Fibroblast of lung (primary cell): ENCODE measurements at regions not wholly inside any gene's neighbourhood (a gene's known extent, or its start where the extent isn't known, plus 50 kb on each side); places are given as distances from the start of the nearest gene placed in this dataset.

Experiments
- DNase-seq, 2 donors: peaks; one replicate each; pipeline versions ENCODE4 v3.0.0 to v3.0.0-alpha.2; 2010; ENCODE audit warnings: low read depth in 2 of 2
- H2AFZ ChIP-seq: 2 replicates; pipeline ENCODE4 v1.5.1; 2012; ENCODE audit warnings: low read length, control low read depth, inconsistent platforms
- H3K27ac ChIP-seq: 2 replicates; pipeline ENCODE4 v1.5.1; 2011; ENCODE audit warnings: low read length, control low read depth; ENCODE audit not compliant: insufficient read depth
- H3K27me3 ChIP-seq: 2 replicates; pipeline ENCODE4 v1.5.1; 2011; ENCODE audit warnings: mild to moderate bottlenecking, low read length; ENCODE audit not compliant: control insufficient read depth, insufficient read depth
- H3K36me3 ChIP-seq: 2 replicates; pipeline ENCODE4 v1.5.1; 2011; ENCODE audit warnings: low read length; ENCODE audit not compliant: control insufficient read depth, insufficient read depth
- H3K4me1 ChIP-seq: 2 replicates; pipeline ENCODE4 v1.5.1; 2011; ENCODE audit warnings: low read length; ENCODE audit not compliant: control insufficient read depth, insufficient read depth; ENCODE audit errors: extremely low read depth
- H3K4me2 ChIP-seq: 2 replicates; pipeline ENCODE4 v1.5.1; 2011; ENCODE audit warnings: low read length, control low read depth; ENCODE audit not compliant: insufficient read depth; ENCODE audit errors: extremely low read depth
- H3K4me3 ChIP-seq, 4 experiments: fragments of 200-600 bp in 1 of 4; sonication (generic) in 1 of 4; replicated peaks in 1 of 4; 2 replicates each; pipeline ENCODE4 v1.5.1; 2011 to 2016; ENCODE audit warnings: low read length in 4 of 4, low read depth in 3 of 4, mild to moderate bottlenecking in 3 of 4, control low read depth in 2 of 4, inconsistent platforms in 1 of 4, mixed read lengths in 1 of 4; ENCODE audit not compliant: insufficient read depth in 1 of 4; ENCODE audit errors: control extremely low read depth in 1 of 4
- H3K79me2 ChIP-seq: 2 replicates; pipeline ENCODE4 v1.5.1; 2012; ENCODE audit warnings: mild to moderate bottlenecking, low read length, inconsistent platforms; ENCODE audit not compliant: control insufficient read depth, insufficient read depth
- H3K9ac ChIP-seq: 2 replicates; pipeline ENCODE4 v1.5.1; 2011; ENCODE audit warnings: mild to moderate bottlenecking, low read length, control low read depth; ENCODE audit not compliant: insufficient read depth
- H3K9me3 ChIP-seq: 2 replicates; pipeline ENCODE4 v1.5.1; 2012; ENCODE audit warnings: low read depth, low read length; ENCODE audit not compliant: control insufficient read depth, insufficient read depth
- H4K20me1 ChIP-seq: 2 replicates; pipeline ENCODE4 v1.5.1; 2011; ENCODE audit warnings: low read length; ENCODE audit not compliant: control insufficient read depth, insufficient read depth; ENCODE audit errors: extremely low read depth
- EZH2 ChIP-seq: IDR thresholded peaks from 2 replicates; pipeline ENCODE4 v1.5.1; 2012; ENCODE audit warnings: low read length, control low read depth, mild to moderate bottlenecking; ENCODE audit errors: missing control alignments
- TF ChIP-seq, protein P1 (sequence below), 2 donors: IDR thresholded peaks in 1 of 2; conservative IDR thresholded peaks in 1 of 2; 1 replicate in 1 of 2; 2 replicates in 1 of 2; pipeline ENCODE4 v1.5.1; 2011 to 2012; ENCODE audit warnings: low read length in 2 of 2, control low read depth in 1 of 2, inconsistent platforms in 1 of 2, low read depth in 1 of 2, mild to moderate bottlenecking in 1 of 2

DNA sequence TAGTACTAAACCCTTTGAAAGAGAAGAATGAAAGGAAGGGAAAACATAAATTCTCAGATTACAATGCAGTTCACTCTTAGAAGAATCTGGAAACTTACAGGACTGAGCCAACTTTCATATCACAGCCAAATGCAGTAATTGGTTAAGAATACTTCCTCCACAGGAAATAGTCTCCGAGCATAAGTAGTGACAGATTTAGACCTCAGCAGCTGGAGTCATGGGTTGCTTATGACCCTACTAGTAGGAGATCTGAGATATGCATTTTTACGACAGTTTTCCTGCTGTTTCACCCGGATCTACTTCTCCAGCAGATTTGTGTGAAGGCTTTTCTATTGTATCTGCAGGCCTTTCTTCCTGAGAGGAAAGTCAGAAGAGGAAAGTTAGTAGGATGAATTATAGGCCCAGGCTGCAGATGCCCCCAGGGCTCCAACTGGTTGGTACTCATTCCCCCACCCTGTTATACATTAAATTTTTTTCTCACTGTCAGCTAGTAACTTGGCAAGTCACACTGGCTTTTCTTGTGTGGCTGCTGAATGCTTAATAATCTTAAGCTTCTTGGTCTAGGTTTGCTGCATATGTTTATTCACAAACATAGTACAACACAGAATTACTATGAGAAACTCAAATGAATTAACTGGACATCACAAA lies 1241.5 kb upstream of the MIR17HG start:
- no peaks in the 10 kb centered on the region for H3K36me3 ChIP-seq
- H4K20me1 ChIP-seq: no peaks in the 10 kb centered on the region
- H3K27me3 ChIP-seq: no peaks in the 10 kb centered on the region
- H3K27ac ChIP-seq: no peak overlapping the region
- H3K9me3 ChIP-seq: no peaks in the 10 kb centered on the region
- H3K9ac ChIP-seq: no peak overlapping the region
- no peaks in the 10 kb centered on the region for H3K79me2 ChIP-seq
- H3K4me3 ChIP-seq: no peak overlapping the region
- no peak overlapping the region for H3K4me2 ChIP-seq
- no peak for TF ChIP-seq EZH2
- TF ChIP-seq, protein P1, sequence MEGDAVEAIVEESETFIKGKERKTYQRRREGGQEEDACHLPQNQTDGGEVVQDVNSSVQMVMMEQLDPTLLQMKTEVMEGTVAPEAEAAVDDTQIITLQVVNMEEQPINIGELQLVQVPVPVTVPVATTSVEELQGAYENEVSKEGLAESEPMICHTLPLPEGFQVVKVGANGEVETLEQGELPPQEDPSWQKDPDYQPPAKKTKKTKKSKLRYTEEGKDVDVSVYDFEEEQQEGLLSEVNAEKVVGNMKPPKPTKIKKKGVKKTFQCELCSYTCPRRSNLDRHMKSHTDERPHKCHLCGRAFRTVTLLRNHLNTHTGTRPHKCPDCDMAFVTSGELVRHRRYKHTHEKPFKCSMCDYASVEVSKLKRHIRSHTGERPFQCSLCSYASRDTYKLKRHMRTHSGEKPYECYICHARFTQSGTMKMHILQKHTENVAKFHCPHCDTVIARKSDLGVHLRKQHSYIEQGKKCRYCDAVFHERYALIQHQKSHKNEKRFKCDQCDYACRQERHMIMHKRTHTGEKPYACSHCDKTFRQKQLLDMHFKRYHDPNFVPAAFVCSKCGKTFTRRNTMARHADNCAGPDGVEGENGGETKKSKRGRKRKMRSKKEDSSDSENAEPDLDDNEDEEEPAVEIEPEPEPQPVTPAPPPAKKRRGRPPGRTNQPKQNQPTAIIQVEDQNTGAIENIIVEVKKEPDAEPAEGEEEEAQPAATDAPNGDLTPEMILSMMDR (conservative IDR thresholded peaks at IDR 0.05 in 1 of 2, IDR thresholded peaks at IDR 0.05 in 1 of 2; ENCODE audit: low read depth in 1 of 2, low read length in 2 of 2): no peak
- H2AFZ ChIP-seq: no peak overlapping the region
- H3K4me1 ChIP-seq: no peaks in the 10 kb centered on the region
- DNase-seq: peak; percentile 20 to 84

DNA sequence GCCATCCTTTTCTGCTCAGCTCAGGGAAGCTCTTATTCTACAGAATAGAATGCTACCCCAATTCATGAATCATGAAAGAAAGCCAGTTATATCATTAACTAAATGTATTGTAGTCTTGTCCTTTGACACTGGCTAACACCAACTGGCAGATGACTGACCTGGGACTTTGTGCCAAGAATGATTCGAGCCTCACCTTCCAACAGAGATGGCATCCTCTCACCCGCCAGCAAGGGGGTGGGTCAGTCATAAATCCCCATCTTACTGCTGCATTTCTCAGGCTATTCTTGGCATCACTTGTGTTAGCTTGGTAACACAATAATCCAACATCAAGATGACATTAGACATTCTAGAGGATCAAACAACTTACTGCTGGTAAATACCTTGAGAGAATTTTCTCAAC lies 1239.8 kb upstream of the MIR17HG start:
- Histone ChIP-seq H3K27ac (no peak overlapping the region), H3K4me2 (no peak overlapping the region), H4K20me1 (no peaks in the 10 kb centered on the region), H3K9me3 (no peaks in the 10 kb centered on the region), H2AFZ (no peak overlapping the region), H3K4me3 (no peak overlapping the region), H3K36me3 (no peaks in the 10 kb centered on the region), H3K27me3 (no peaks in the 10 kb centered on the region), H3K79me2 (no peaks in the 10 kb centered on the region), H3K4me1 (no peaks in the 10 kb centered on the region), H3K9ac (no peak overlapping the region)
- DNase-seq: no peak
- no peak for TF ChIP-seq EZH2
- TF ChIP-seq, protein P1 (conservative IDR thresholded peaks at IDR 0.05 in 1 of 2, IDR thresholded peaks at IDR 0.05 in 1 of 2; ENCODE audit: low read depth in 1 of 2, low read length in 2 of 2): no peak

DNA sequence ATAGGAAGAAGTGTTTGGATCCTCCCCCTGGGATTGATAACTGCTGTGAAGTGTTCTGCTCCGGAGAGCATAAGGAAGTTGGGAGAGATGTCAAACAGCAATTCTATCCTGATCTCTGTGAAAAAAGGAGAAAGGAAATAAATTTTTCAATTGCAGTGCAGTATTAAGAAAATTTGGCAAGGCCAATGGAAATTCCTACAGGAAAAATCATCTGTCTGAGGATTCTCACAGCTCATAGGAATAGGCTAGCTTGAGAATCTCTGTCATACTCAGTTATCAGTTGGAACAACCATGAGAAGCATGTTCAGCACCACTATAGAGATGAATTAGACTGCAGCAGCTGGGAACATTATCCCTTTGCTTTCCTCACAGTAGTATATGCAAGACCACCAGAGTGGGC lies 1238.9 kb upstream of the MIR17HG start:
- DNase-seq: peak in 1 of 2 donors; percentile 47
- H3K9ac ChIP-seq: no peak overlapping the region
- TF ChIP-seq EZH2: no peak
- TF ChIP-seq, protein P1 (conservative IDR thresholded peaks at IDR 0.05 in 1 of 2, IDR thresholded peaks at IDR 0.05 in 1 of 2; ENCODE audit: low read depth in 1 of 2, low read length in 2 of 2): no peak
- no peaks in the 10 kb centered on the region for H4K20me1 ChIP-seq
- H3K27me3 ChIP-seq: no peaks in the 10 kb centered on the region
- no peak overlapping the region for H3K4me3 ChIP-seq
- H2AFZ ChIP-seq: no peak overlapping the region
- no peaks in the 10 kb centered on the region for H3K9me3 ChIP-seq
- H3K36me3 ChIP-seq: no peaks in the 10 kb centered on the region
- no peaks in the 10 kb centered on the region for H3K79me2 ChIP-seq
- no peak overlapping the region for H3K27ac ChIP-seq
- no peak overlapping the region for H3K4me2 ChIP-seq
- no peaks in the 10 kb centered on the region for H3K4me1 ChIP-seq
